ENCODE measurements at regions not wholly inside any gene's neighbourhood (a gene's known extent, or its start where the extent isn't known, plus 50 kb on each side); places are given as distances from the start of the nearest gene placed in this dataset.

- Histone ChIP-seq H3K4me3 (ENCODE audit: low read length in 3 of 3) (no peak overlapping the region), H3K9me3 (ENCODE audit: control insufficient read depth in 3 of 3, low read length in 3 of 3) (peaks cover 0 to 4% (median 0%) of the 10 kb centered on the region in 3 donors), H3K27ac (ENCODE audit: low read depth, low read length) (no peak overlapping the region), H3K27me3 (ENCODE audit: control insufficient read depth in 3 of 3, insufficient read depth in 3 of 3, low read length in 3 of 3) (no peaks in the 10 kb centered on the region), H3K4me1 (ENCODE audit: control insufficient read depth in 3 of 3, insufficient read depth in 3 of 3, low read length in 3 of 3) (no peaks in the 10 kb centered on the region), H3K9ac (ENCODE audit: low read depth in 1 of 3, low read length in 3 of 3) (no peak overlapping the region), H3K36me3 (ENCODE audit: control insufficient read depth in 3 of 3, insufficient read depth in 3 of 3, low read length in 3 of 3) (no peaks in the 10 kb centered on the region)
These were observed 857.7 kb upstream of the HS3ST1 start for GRCh38 chr4:12286351-12286750.

- Histone ChIP-seq H3K36me3 (ENCODE audit: control insufficient read depth in 3 of 3, insufficient read depth in 3 of 3, low read length in 3 of 3) (no peaks in the 10 kb centered on the region), H3K9ac (ENCODE audit: low read depth in 1 of 3, low read length in 3 of 3) (no peak overlapping the region), H3K27ac (ENCODE audit: low read depth, low read length) (no peak overlapping the region), H3K4me3 (ENCODE audit: low read length in 3 of 3) (no peak overlapping the region), H3K9me3 (ENCODE audit: control insufficient read depth in 3 of 3, low read length in 3 of 3) (no peaks in the 10 kb centered on the region), H3K27me3 (ENCODE audit: control insufficient read depth in 3 of 3, insufficient read depth in 3 of 3, low read length in 3 of 3) (no peaks in the 10 kb centered on the region), H3K4me1 (ENCODE audit: control insufficient read depth in 3 of 3, insufficient read depth in 3 of 3, low read length in 3 of 3) (no peaks in the 10 kb centered on the region)
These were observed 841.9 kb upstream of the HS3ST1 start for GRCh38 chr4:12270546-12270945.

DNA sequence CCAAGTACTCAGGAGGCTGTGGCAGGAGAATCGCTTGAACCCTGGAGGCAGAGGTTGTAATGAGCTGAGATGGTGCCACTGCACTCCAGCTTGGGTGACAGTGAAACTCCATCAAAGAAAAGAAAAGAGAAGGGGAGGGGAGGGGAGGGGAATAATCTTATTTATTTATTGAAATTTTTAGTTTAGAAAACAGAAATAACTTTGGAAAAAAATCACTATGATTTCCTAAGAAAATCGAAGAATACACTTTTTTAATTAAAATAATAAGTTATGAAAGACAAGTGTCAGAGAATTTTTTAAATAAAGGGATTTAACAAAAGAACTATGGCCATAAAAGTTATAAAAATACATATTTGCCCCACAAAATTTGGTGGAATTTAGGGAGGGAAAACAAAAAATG, 836.9 kb upstream of the HS3ST1 start:
- no peak overlapping the region for H3K4me3 ChIP-seq (ENCODE audit: low read length in 3 of 3)
- H3K9me3 ChIP-seq (ENCODE audit: control insufficient read depth in 3 of 3, low read length in 3 of 3) = no peaks in the 10 kb centered on the region
- no peaks in the 10 kb centered on the region for H3K4me1 ChIP-seq (ENCODE audit: control insufficient read depth in 3 of 3, insufficient read depth in 3 of 3, low read length in 3 of 3)
- no peak overlapping the region for H3K9ac ChIP-seq (ENCODE audit: low read depth in 1 of 3, low read length in 3 of 3)
- no peaks in the 10 kb centered on the region for H3K27me3 ChIP-seq (ENCODE audit: control insufficient read depth in 3 of 3, insufficient read depth in 3 of 3, low read length in 3 of 3)
- H3K36me3 ChIP-seq (ENCODE audit: control insufficient read depth in 3 of 3, insufficient read depth in 3 of 3, low read length in 3 of 3) = no peaks in the 10 kb centered on the region
- H3K27ac ChIP-seq (ENCODE audit: low read depth, low read length) = no peak overlapping the region

DNA sequence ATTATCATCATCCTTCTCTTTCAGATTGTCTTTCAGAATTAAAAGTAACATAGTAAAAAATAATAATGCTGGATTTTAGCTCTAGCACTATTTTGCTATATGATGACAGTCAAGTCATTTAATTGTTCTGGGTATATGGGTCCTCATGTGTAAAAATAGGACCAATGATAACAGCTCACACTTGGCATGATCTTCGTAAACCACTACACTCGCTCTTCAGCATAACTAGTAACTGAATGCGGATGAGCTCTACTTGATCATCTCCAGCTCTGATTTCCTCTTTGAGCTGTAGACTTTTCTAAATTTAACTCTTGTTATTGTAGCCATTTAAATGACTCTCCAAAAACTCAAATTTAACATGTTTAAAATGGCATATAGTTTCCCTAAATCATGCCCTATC, 831.8 kb upstream of the HS3ST1 start:
- Histone ChIP-seq H3K9me3 (ENCODE audit: control insufficient read depth in 3 of 3, low read length in 3 of 3) (no peaks in the 10 kb centered on the region), H3K27ac (ENCODE audit: low read depth, low read length) (no peak overlapping the region), H3K4me1 (ENCODE audit: control insufficient read depth in 3 of 3, insufficient read depth in 3 of 3, low read length in 3 of 3) (no peaks in the 10 kb centered on the region), H3K36me3 (ENCODE audit: control insufficient read depth in 3 of 3, insufficient read depth in 3 of 3, low read length in 3 of 3) (no peaks in the 10 kb centered on the region), H3K9ac (ENCODE audit: low read depth in 1 of 3, low read length in 3 of 3) (no peak overlapping the region), H3K27me3 (ENCODE audit: control insufficient read depth in 3 of 3, insufficient read depth in 3 of 3, low read length in 3 of 3) (no peaks in the 10 kb centered on the region), H3K4me3 (ENCODE audit: low read length in 3 of 3) (no peak overlapping the region)

GRCh38 chr4:12244973-12245372, 816.3 kb upstream of the HS3ST1 start:
- no peaks in the 10 kb centered on the region for H3K9me3 ChIP-seq (ENCODE audit: control insufficient read depth in 3 of 3, low read length in 3 of 3)
- H3K27me3 ChIP-seq (ENCODE audit: control insufficient read depth in 3 of 3, insufficient read depth in 3 of 3, low read length in 3 of 3) = no peaks in the 10 kb centered on the region
- H3K36me3 ChIP-seq (ENCODE audit: control insufficient read depth in 3 of 3, insufficient read depth in 3 of 3, low read length in 3 of 3) = no peaks in the 10 kb centered on the region
- H3K27ac ChIP-seq (ENCODE audit: low read depth, low read length) = no peak overlapping the region
- no peak overlapping the region for H3K9ac ChIP-seq (ENCODE audit: low read depth in 1 of 3, low read length in 3 of 3)
- no peaks in the 10 kb centered on the region for H3K4me1 ChIP-seq (ENCODE audit: control insufficient read depth in 3 of 3, insufficient read depth in 3 of 3, low read length in 3 of 3)
- no peak overlapping the region for H3K4me3 ChIP-seq (ENCODE audit: low read length in 3 of 3)

DNA sequence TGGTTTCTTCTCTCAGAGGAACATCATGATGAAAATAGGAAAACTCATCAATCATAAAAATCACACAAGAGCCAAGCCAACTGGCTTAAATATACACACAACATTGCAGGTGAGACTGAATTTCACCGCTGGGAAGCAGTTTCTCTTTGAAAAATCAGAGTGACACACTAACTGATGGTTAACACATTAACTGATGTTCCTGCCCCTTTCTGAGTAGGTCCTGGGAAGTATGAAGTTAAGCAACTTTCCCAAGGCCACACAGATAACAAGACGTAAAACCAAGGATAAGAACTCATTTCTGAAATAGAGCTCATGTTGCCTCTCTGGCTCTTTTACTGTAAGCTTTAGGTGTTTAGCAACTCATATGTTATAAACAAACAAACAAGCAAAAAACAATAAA, 813.7 kb upstream of the HS3ST1 start:
- Histone ChIP-seq H3K4me3 (ENCODE audit: low read length in 3 of 3) (no peak overlapping the region), H3K9me3 (ENCODE audit: control insufficient read depth in 3 of 3, low read length in 3 of 3) (no peaks in the 10 kb centered on the region), H3K4me1 (ENCODE audit: control insufficient read depth in 3 of 3, insufficient read depth in 3 of 3, low read length in 3 of 3) (no peaks in the 10 kb centered on the region), H3K27ac (ENCODE audit: low read depth, low read length) (no peak overlapping the region), H3K36me3 (ENCODE audit: control insufficient read depth in 3 of 3, insufficient read depth in 3 of 3, low read length in 3 of 3) (no peaks in the 10 kb centered on the region), H3K27me3 (ENCODE audit: control insufficient read depth in 3 of 3, insufficient read depth in 3 of 3, low read length in 3 of 3) (no peaks in the 10 kb centered on the region), H3K9ac (ENCODE audit: low read depth in 1 of 3, low read length in 3 of 3) (no peak overlapping the region)

GRCh38 chr4:12239897-12240636, 811.4 kb upstream of the HS3ST1 start:
- no peaks in the 10 kb centered on the region for H3K27me3 ChIP-seq (ENCODE audit: control insufficient read depth in 3 of 3, insufficient read depth in 3 of 3, low read length in 3 of 3)
- H3K4me3 ChIP-seq (ENCODE audit: low read length in 3 of 3) = no peak overlapping the region
- H3K9me3 ChIP-seq (ENCODE audit: control insufficient read depth in 3 of 3, low read length in 3 of 3) = no peaks in the 10 kb centered on the region
- H3K4me1 ChIP-seq (ENCODE audit: control insufficient read depth in 3 of 3, insufficient read depth in 3 of 3, low read length in 3 of 3) = no peaks in the 10 kb centered on the region
- H3K9ac ChIP-seq (ENCODE audit: low read depth in 1 of 3, low read length in 3 of 3) = no peak overlapping the region
- H3K27ac ChIP-seq (ENCODE audit: low read depth, low read length) = no peak overlapping the region
- no peaks in the 10 kb centered on the region for H3K36me3 ChIP-seq (ENCODE audit: control insufficient read depth in 3 of 3, insufficient read depth in 3 of 3, low read length in 3 of 3)

- H3K36me3 ChIP-seq (ENCODE audit: control insufficient read depth in 3 of 3, insufficient read depth in 3 of 3, low read length in 3 of 3) = no peaks in the 10 kb centered on the region
- no peak overlapping the region for H3K27ac ChIP-seq (ENCODE audit: low read depth, low read length)
- no peaks in the 10 kb centered on the region for H3K27me3 ChIP-seq (ENCODE audit: control insufficient read depth in 3 of 3, insufficient read depth in 3 of 3, low read length in 3 of 3)
- no peak overlapping the region for H3K9ac ChIP-seq (ENCODE audit: low read depth in 1 of 3, low read length in 3 of 3)
- no peaks in the 10 kb centered on the region for H3K4me1 ChIP-seq (ENCODE audit: control insufficient read depth in 3 of 3, insufficient read depth in 3 of 3, low read length in 3 of 3)
- H3K4me3 ChIP-seq (ENCODE audit: low read length in 3 of 3) = no peak overlapping the region
- no peaks in the 10 kb centered on the region for H3K9me3 ChIP-seq (ENCODE audit: control insufficient read depth in 3 of 3, low read length in 3 of 3)
These were observed 802.4 kb upstream of the HS3ST1 start for GRCh38 chr4:12231098-12231497.

GRCh38 chr4:12221031-12221430, 792.3 kb upstream of the HS3ST1 start:
- Histone ChIP-seq H3K9me3 (ENCODE audit: control insufficient read depth in 3 of 3, low read length in 3 of 3) (no peaks in the 10 kb centered on the region), H3K9ac (ENCODE audit: low read depth in 1 of 3, low read length in 3 of 3) (no peak overlapping the region), H3K27ac (ENCODE audit: low read depth, low read length) (no peak overlapping the region), H3K27me3 (ENCODE audit: control insufficient read depth in 3 of 3, insufficient read depth in 3 of 3, low read length in 3 of 3) (no peaks in the 10 kb centered on the region), H3K4me3 (ENCODE audit: low read length in 3 of 3) (no peak overlapping the region), H3K36me3 (ENCODE audit: control insufficient read depth in 3 of 3, insufficient read depth in 3 of 3, low read length in 3 of 3) (no peaks in the 10 kb centered on the region), H3K4me1 (ENCODE audit: control insufficient read depth in 3 of 3, insufficient read depth in 3 of 3, low read length in 3 of 3) (no peaks in the 10 kb centered on the region)

DNA sequence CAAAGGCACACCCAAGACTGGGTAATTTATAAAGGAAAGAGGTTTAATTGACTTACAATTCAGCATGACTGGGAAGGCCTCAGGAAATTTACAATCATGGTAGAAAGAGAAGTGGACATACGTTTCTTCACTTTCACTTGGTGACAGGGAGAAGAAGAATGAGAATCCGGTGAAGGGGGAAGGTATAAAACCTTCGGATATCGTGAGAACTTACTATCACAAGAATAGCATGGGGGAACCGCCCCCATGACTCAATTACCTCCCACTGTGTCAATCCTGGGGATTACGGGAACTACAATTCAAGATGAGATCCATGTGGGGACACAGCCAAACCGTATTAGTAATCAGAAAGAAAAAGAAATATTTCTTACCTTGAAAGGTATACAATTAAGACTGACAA, 782.9 kb upstream of the HS3ST1 start:
- Histone ChIP-seq H3K36me3 (ENCODE audit: control insufficient read depth in 3 of 3, insufficient read depth in 3 of 3, low read length in 3 of 3) (no peaks in the 10 kb centered on the region), H3K4me3 (ENCODE audit: low read length in 3 of 3) (no peak overlapping the region), H3K27ac (ENCODE audit: low read depth, low read length) (no peak overlapping the region), H3K9me3 (ENCODE audit: control insufficient read depth in 3 of 3, low read length in 3 of 3) (no peaks in the 10 kb centered on the region), H3K27me3 (ENCODE audit: control insufficient read depth in 3 of 3, insufficient read depth in 3 of 3, low read length in 3 of 3) (no peaks in the 10 kb centered on the region), H3K9ac (ENCODE audit: low read depth in 1 of 3, low read length in 3 of 3) (no peak overlapping the region), H3K4me1 (ENCODE audit: control insufficient read depth in 3 of 3, insufficient read depth in 3 of 3, low read length in 3 of 3) (no peaks in the 10 kb centered on the region)

Data from skeletal muscle tissue (tissue), 3 donors.